GM12892 (cell line): ENCODE measurements at regions not wholly inside any gene's neighbourhood (a gene's known extent, or its start where the extent isn't known, plus 50 kb on each side); places are given as distances from the start of the nearest gene placed in this dataset.

Source experiments
- POLR2A ChIP-seq: IDR thresholded peaks from 2 replicates; pipeline ENCODE4 v1.6.1; 2011; ENCODE audit warnings: low read depth, low read length, control low read depth
- TAF1 ChIP-seq: IDR thresholded peaks from 2 replicates; pipeline ENCODE4 v1.6.1; 2011; ENCODE audit warnings: low read depth, mild to moderate bottlenecking, control low read depth, low read length, borderline replicate concordance

DNA sequence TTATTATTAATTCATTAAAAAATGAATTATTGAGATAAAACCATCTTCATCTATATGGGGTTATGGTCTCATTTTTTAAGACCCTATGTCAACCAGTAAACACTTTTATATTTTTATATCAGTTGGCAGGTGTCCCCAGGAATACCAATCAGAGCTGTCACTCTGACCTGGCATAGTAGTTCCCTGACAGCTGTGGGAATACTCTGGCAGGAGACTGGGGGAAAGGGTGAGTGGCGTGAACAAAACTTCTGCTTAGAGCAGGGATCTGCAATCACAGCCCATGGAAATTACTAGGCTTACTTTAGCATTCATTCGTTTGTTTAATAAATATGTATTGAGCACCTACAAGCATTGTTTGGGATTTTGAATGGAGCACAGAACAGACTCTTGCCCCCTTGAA is 254.1 kb upstream of the KLF3 start:
- TF ChIP-seq POLR2A (no peak), TAF1 (no peak)
